B cell (primary cell): ENCODE measurements at regions not wholly inside any gene's neighbourhood (a gene's known extent, or its start where the extent isn't known, plus 50 kb on each side); places are given as distances from the start of the nearest gene placed in this dataset.

Source experiments
- EZH2 ChIP-seq: IDR thresholded peaks from 2 replicates; pipeline ENCODE4 v1.6.1; 2012; ENCODE audit warnings: borderline replicate concordance, low read depth, mild to moderate bottlenecking, moderate library complexity, low read length; ENCODE audit not compliant: insufficient read depth, poor library complexity, severe bottlenecking
- TF ChIP-seq, protein P1 (sequence below): fragments of 200-600 bp; IDR thresholded peaks from one replicate; pipeline ENCODE4 v1.8.0; 2022; ENCODE audit warnings: antibody characterized with exemption, mild to moderate bottlenecking

DNA sequence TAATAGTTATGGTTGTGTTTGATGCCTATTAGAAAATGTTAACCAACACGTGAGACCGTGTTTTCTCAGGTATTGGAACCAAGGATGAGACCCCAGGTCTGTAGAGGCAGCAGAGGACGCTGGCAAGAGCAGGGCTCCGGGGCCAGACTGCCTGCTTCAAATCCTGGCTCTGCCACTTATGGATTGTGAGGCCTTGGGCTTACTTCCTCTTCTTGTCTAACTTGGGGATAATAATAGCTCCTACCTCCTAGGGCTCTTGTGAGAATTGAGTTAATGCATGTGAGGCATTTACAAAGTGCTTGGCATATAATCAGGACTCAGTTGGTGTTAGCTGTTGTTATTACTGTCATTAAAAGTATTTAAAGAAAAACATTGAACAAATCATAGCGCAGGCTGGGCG lies 85.5 kb upstream of the PITX1 start:
- TF ChIP-seq, protein P1, sequence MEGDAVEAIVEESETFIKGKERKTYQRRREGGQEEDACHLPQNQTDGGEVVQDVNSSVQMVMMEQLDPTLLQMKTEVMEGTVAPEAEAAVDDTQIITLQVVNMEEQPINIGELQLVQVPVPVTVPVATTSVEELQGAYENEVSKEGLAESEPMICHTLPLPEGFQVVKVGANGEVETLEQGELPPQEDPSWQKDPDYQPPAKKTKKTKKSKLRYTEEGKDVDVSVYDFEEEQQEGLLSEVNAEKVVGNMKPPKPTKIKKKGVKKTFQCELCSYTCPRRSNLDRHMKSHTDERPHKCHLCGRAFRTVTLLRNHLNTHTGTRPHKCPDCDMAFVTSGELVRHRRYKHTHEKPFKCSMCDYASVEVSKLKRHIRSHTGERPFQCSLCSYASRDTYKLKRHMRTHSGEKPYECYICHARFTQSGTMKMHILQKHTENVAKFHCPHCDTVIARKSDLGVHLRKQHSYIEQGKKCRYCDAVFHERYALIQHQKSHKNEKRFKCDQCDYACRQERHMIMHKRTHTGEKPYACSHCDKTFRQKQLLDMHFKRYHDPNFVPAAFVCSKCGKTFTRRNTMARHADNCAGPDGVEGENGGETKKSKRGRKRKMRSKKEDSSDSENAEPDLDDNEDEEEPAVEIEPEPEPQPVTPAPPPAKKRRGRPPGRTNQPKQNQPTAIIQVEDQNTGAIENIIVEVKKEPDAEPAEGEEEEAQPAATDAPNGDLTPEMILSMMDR: no peak
- no peak for TF ChIP-seq EZH2
